Adrenal gland (tissue), 9 donors: ENCODE measurements at regions not wholly inside any gene's neighbourhood (a gene's known extent, or its start where the extent isn't known, plus 50 kb on each side); places are given as distances from the start of the nearest gene placed in this dataset.

Source experiments
- DNase-seq, 7 donors: peaks; one replicate each; pipeline ENCODE4 v3.0.0-alpha.2; 2019 to 2020
- H3K27ac ChIP-seq, 5 donors: fragments of 200-600 bp; sonication (generic) in 4 of 5; 1 replicate in 3 of 5; 2 replicates in 2 of 5; pipeline versions ENCODE4 v1.5.1 to v1.8.0; 2016 to 2020; ENCODE audit warnings: mild to moderate bottlenecking in 1 of 5
- H3K27me3 ChIP-seq: fragments of 200-600 bp; 2 replicates; pipeline ENCODE4 v1.8.0; 2021
- H3K36me3 ChIP-seq, 2 donors: fragments of 200-600 bp; replicated peaks in 1 of 2; 1 replicate in 1 of 2; 2 replicates in 1 of 2; pipeline versions ENCODE4 v1.5.1 to v1.8.0; 2018 to 2022
- H3K4me1 ChIP-seq, 2 donors: fragments of 200-600 bp; replicated peaks in 1 of 2; 1 replicate in 1 of 2; 2 replicates in 1 of 2; pipeline versions ENCODE4 v1.5.1 to v1.8.0; 2018 to 2021
- H3K4me3 ChIP-seq, 4 donors: fragments of 200-600 bp; sonication (generic) in 3 of 4; one replicate each; pipeline ENCODE4 v1.5.1; 2016 to 2018
- H3K9me3 ChIP-seq, 3 donors: fragments of 200-600 bp; sonication (generic) in 1 of 3; replicated peaks in 1 of 3; 1 replicate in 2 of 3; 2 replicates in 1 of 3; pipeline versions ENCODE4 v1.5.1 to v1.8.0; 2016 to 2021
- POLR2A ChIP-seq, 2 donors: fragments of 450-650 bp; IDR thresholded peaks; one replicate each; pipeline ENCODE4 v1.6.1; 2017; ENCODE audit warnings: antibody characterized with exemption in 2 of 2, mild to moderate bottlenecking in 2 of 2, moderate library complexity in 1 of 2
- WGBS, 4 donors: extraction: QIAGEN DNeasy Blood & Tissue Kit in 2 of 4; methylation state at CpG; one replicate each; pipeline versions ENCODE4 v1.1.5 to v1.1.7; 2013 to 2017; 5-methylcytosine and 5-hydroxymethylcytosine counted together
- intact Hi-C, 2 donors: fragments of 100-400 bp; cut with DNase I; formaldehyde crosslinking; loops; one replicate each; pipeline versions ENCODE4 v1.14.1 to v1.15.0; 2022 to 2023
- TF ChIP-seq, protein P1 (sequence below), 6 experiments: fragments of 450-650 bp in 4 of 6; fragments of 200-600 bp in 2 of 6; sonication (generic) in 1 of 6; IDR thresholded peaks; 1 replicate in 5 of 6; 2 replicates in 1 of 6; pipeline versions ENCODE4 v1.5.1 to v1.8.0; 2016 to 2021; ENCODE audit warnings: antibody characterized with exemption in 6 of 6, mild to moderate bottlenecking in 2 of 6, moderate library complexity in 1 of 6
- donor health status: healthy with polysubstance abuse.
- donor health status: Bipolar disorder and iron deficiency.
- donor health status: DM: yes; HTN: yes; CAD: no.
- donor health status: DM: no; HTN: no; CAD: no.
- donor health status: DM: no; HTN: no; CAD: no.

DNA sequence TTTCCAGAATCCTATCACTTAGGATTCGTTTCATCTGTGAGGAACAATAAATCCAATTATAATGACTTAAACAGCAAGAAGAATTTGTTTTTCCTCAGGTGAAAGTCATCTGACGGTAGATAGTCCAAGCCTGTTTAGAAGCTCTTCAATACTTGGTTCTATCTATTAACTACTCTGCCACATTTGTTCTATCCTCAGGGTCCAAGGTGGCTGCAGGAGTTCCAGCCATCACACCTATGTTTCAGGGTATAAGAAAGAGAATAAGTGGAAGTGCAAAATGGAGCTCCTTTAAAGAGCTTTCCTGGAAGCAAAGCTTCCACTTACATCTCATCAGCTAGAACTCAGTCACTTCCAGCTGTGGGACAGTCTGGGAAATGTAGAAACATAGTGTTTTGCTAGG lies 72.1 kb upstream of the CCDC60 start:
- intact Hi-C loops, result no loop called here
- DNase-seq, result no peak

DNA sequence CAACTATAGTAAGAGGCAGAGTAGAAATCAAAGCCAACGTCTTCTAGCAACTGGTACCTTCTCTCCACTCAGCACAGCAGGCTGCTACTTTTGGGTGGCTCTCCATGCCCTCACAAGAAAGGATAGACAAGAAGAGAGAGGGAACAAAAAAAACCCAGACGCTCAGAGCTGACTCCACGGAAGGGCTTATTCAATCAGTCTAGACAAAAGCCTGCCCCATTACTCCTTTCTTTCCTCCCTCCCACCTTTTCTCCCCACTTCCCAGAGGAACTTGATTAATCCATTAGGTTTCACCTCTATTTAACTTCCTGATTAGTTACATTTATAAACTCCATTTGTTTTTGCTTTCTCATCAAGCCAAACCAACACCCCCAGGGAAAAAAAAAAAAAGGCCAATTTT lies 71.1 kb upstream of the CCDC60 start:
- DNase-seq, result no peak
- Histone ChIP-seq H3K4me3 (no peak overlapping the region), H3K27ac (no peak overlapping the region), H3K27me3 (no peaks in the 10 kb centered on the region), H3K4me1 (no peaks in the 10 kb centered on the region), H3K36me3 (no peaks in the 10 kb centered on the region), H3K9me3 (no peaks in the 10 kb centered on the region)
- no peak for TF ChIP-seq POLR2A (IDR thresholded peaks at IDR 0.05)
- TF ChIP-seq, protein P1, sequence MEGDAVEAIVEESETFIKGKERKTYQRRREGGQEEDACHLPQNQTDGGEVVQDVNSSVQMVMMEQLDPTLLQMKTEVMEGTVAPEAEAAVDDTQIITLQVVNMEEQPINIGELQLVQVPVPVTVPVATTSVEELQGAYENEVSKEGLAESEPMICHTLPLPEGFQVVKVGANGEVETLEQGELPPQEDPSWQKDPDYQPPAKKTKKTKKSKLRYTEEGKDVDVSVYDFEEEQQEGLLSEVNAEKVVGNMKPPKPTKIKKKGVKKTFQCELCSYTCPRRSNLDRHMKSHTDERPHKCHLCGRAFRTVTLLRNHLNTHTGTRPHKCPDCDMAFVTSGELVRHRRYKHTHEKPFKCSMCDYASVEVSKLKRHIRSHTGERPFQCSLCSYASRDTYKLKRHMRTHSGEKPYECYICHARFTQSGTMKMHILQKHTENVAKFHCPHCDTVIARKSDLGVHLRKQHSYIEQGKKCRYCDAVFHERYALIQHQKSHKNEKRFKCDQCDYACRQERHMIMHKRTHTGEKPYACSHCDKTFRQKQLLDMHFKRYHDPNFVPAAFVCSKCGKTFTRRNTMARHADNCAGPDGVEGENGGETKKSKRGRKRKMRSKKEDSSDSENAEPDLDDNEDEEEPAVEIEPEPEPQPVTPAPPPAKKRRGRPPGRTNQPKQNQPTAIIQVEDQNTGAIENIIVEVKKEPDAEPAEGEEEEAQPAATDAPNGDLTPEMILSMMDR (IDR thresholded peaks at IDR 0.05), result no peak
- intact Hi-C loops, result no loop called here
- 41 to 63% (median 53%) methylated on average over 3 of the region's 3 CpGs for WGBS, 4 donors

More for the DNA sequence above, 72.1 kb upstream of the CCDC60 start:
- Histone ChIP-seq H3K9me3 (no peaks in the 10 kb centered on the region), H3K27ac (no peak overlapping the region), H3K4me3 (no peak overlapping the region), H3K4me1 (no peaks in the 10 kb centered on the region), H3K27me3 (no peaks in the 10 kb centered on the region), H3K36me3 (no peaks in the 10 kb centered on the region)
- TF ChIP-seq, protein P1 (IDR thresholded peaks at IDR 0.05), result no peak
- TF ChIP-seq POLR2A (IDR thresholded peaks at IDR 0.05), result no peak
- 70 to 84% (median 77%) methylated on average over 2 of the region's 2 CpGs for WGBS, 4 donors

DNA sequence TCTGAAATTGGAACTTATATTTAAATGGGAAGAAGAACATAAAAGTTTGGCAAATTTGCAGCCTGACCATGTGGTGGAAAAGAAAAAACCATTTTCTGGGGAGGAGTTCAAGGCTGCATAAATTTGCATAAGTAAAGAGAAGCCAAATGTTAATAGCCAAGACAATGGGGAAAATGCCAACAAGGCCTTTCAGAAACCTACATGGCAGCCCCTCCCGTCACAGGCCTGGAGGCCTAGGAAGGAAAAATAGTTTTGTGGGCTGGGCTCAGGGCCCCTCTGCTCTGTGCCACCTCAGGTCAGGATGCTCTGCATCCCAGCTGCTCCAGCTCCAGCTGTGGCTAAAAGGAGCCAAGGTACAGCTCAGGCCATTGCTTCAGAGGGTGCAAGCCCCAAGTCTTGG lies 67.6 kb upstream of the CCDC60 start:
- Histone ChIP-seq H3K27me3 (no peaks in the 10 kb centered on the region), H3K4me1 (no peaks in the 10 kb centered on the region), H3K9me3 (no peaks in the 10 kb centered on the region), H3K36me3 (no peaks in the 10 kb centered on the region), H3K27ac (no peak overlapping the region), H3K4me3 (no peak overlapping the region)
- intact Hi-C loops, result no loop called here
- WGBS, 4 donors, result 50 to 100% (median 77%) methylated on average over 1 of the region's 1 CpG
- TF ChIP-seq, protein P1 (IDR thresholded peaks at IDR 0.05), result no peak
- no peak for TF ChIP-seq POLR2A (IDR thresholded peaks at IDR 0.05)
- DNase-seq, result no peak

DNA sequence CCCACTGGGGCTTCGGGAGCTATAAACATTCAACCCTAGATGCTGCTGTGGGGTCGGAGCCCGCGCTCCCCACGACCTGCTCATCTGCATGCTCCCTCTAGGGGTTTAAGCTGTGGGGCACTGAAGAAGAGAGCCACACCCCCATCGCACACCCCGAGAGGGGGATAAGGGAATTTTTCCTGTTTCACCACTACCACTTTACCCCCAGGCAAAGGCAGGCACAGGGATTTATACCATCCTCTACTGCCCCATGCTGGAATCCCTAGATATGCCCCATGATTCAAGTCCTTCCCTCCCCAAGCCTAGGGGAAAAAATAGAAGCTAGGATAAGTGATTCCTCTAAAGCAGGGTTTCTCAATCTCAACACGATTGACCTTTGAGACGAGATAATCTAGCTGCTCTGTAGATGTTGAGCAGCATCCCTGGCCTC lies 59.9 kb upstream of the CCDC60 start:
- no peak overlapping the region for H3K4me3 ChIP-seq
- H3K36me3 ChIP-seq, result no peaks in the 10 kb centered on the region
- DNase-seq, result no peak
- no peaks in the 10 kb centered on the region for H3K27me3 ChIP-seq
- intact Hi-C loops, result no loop called here
- H3K4me1 ChIP-seq, result no peaks in the 10 kb centered on the region
- no peaks in the 10 kb centered on the region for H3K9me3 ChIP-seq
- no peak overlapping the region for H3K27ac ChIP-seq
- TF ChIP-seq, protein P1 (IDR thresholded peaks at IDR 0.05), result no peak
- no peak for TF ChIP-seq POLR2A (IDR thresholded peaks at IDR 0.05)
- 48 to 57% (median 53%) methylated on average over 8 to 9 of the region's 9 CpGs for WGBS, 4 donors
